Dermis blood vessel endothelial cell (primary cell): ENCODE measurements at regions not wholly inside any gene's neighbourhood (a gene's known extent, or its start where the extent isn't known, plus 50 kb on each side); places are given as distances from the start of the nearest gene placed in this dataset.

ENCODE experiments used
- DNase-seq: peaks from one replicate; pipeline ENCODE4 v3.0.0; 2010

GRCh38 chr5:128736553-128736952, 198.5 kb upstream of the FBN2 start:
- no peak for DNase-seq

- DNase-seq, result no peak
These were observed 211.3 kb upstream of the FBN2 start for GRCh38 chr5:128749136-128749898.

GRCh38 chr5:128750155-128750554, 212.1 kb upstream of the FBN2 start:
- DNase-seq, result no peak

GRCh38 chr5:128757196-128757959, 207.9 kb upstream of the SLC27A6 start:
- no peak for DNase-seq

GRCh38 chr5:128762661-128763306, 202.5 kb upstream of the SLC27A6 start:
- DNase-seq, result no peak

- no peak for DNase-seq
These were observed 202.0 kb upstream of the SLC27A6 start for GRCh38 chr5:128763321-128763720.

- DNase-seq, result no peak
These were observed 200.5 kb upstream of the SLC27A6 start for GRCh38 chr5:128764601-128765310.

- DNase-seq, result no peak
These were observed 199.7 kb upstream of the SLC27A6 start for GRCh38 chr5:128765448-128766061.

GRCh38 chr5:128766406-128766805, 198.9 kb upstream of the SLC27A6 start:
- no peak for DNase-seq

- no peak for DNase-seq
These were observed 194.4 kb upstream of the SLC27A6 start for GRCh38 chr5:128770907-128771306.

GRCh38 chr5:128772356-128772755, 192.9 kb upstream of the SLC27A6 start:
- DNase-seq, result no peak

- DNase-seq, result peak; percentile 55
These were observed 191.9 kb upstream of the SLC27A6 start for GRCh38 chr5:128773378-128773777.

GRCh38 chr5:128774605-128775004, 190.7 kb upstream of the SLC27A6 start:
- DNase-seq, result no peak

- DNase-seq, result no peak
These were observed 189.7 kb upstream of the SLC27A6 start for GRCh38 chr5:128775558-128775957.

GRCh38 chr5:128777052-128777451, 188.2 kb upstream of the SLC27A6 start:
- peak; percentile 25 for DNase-seq

- peak; percentile 29 for DNase-seq
These were observed 186.8 kb upstream of the SLC27A6 start for GRCh38 chr5:128778474-128778873.

GRCh38 chr5:128782446-128782845, 182.8 kb upstream of the SLC27A6 start:
- peak; percentile 94 for DNase-seq

- DNase-seq, result no peak
These were observed 180.6 kb upstream of the SLC27A6 start for GRCh38 chr5:128784726-128785125.

- DNase-seq, result no peak
These were observed 174.0 kb upstream of the SLC27A6 start for GRCh38 chr5:128791312-128791711.

- DNase-seq, result no peak
These were observed 168.8 kb upstream of the SLC27A6 start for GRCh38 chr5:128796506-128796905.

- no peak for DNase-seq
These were observed 166.4 kb upstream of the SLC27A6 start for GRCh38 chr5:128798871-128799270.

- no peak for DNase-seq
These were observed 165.3 kb upstream of the SLC27A6 start for GRCh38 chr5:128799945-128800344.
